ENCODE measurements at regions not wholly inside any gene's neighbourhood (a gene's known extent, or its start where the extent isn't known, plus 50 kb on each side); places are given as distances from the start of the nearest gene placed in this dataset.
"Not testable (repeated sequence)": the region's sequence is repeated elsewhere in the genome, so short reads cannot be mapped to it uniquely, and the experiment has no call there.

GRCh38 chr2:187906021-187906420 is 351.8 kb upstream of the TFPI start:
- H3K27me3 Mint-ChIP-seq (ENCODE audit: insufficient read depth), result no peaks in the 10 kb centered on the region
- no peak for DNase-seq
- Histone ChIP-seq H3K4me3 (ENCODE audit: low read length) (no peak overlapping the region), H3K36me3 (ENCODE audit: control insufficient read depth, insufficient read depth, low read length) (no peaks in the 10 kb centered on the region), H3K9me3 (ENCODE audit: control insufficient read depth, low read length) (no peaks in the 10 kb centered on the region), H3K4me1 (ENCODE audit: control insufficient read depth, insufficient read depth, low read length) (no peaks in the 10 kb centered on the region), H3K27ac (ENCODE audit: low read depth, low read length) (no peak overlapping the region), H3K27me3 (ENCODE audit: control insufficient read depth, insufficient read depth, low read length, poor library complexity, severe bottlenecking) (no peaks in the 10 kb centered on the region), H3K9ac (ENCODE audit: extremely low read depth, low read length, poor library complexity, severe bottlenecking) (no peak overlapping the region)
- peaks cover 10% of the 10 kb centered on the region for H3K4me1 Mint-ChIP-seq
- H3K27ac Mint-ChIP-seq, result no peak overlapping the region
- WGBS, 2 experiments (ENCODE audit: insufficient coverage in 1 of 2, insufficient read length in 1 of 2), result 87 to 97% methylated on average over 1 to 3 of the region's 3 CpGs
- H3K36me3 Mint-ChIP-seq (ENCODE audit: low read depth), result peaks cover 11% of the 10 kb centered on the region
- no peak overlapping the region for H3K4me3 Mint-ChIP-seq
- TF ChIP-seq, protein P1, sequence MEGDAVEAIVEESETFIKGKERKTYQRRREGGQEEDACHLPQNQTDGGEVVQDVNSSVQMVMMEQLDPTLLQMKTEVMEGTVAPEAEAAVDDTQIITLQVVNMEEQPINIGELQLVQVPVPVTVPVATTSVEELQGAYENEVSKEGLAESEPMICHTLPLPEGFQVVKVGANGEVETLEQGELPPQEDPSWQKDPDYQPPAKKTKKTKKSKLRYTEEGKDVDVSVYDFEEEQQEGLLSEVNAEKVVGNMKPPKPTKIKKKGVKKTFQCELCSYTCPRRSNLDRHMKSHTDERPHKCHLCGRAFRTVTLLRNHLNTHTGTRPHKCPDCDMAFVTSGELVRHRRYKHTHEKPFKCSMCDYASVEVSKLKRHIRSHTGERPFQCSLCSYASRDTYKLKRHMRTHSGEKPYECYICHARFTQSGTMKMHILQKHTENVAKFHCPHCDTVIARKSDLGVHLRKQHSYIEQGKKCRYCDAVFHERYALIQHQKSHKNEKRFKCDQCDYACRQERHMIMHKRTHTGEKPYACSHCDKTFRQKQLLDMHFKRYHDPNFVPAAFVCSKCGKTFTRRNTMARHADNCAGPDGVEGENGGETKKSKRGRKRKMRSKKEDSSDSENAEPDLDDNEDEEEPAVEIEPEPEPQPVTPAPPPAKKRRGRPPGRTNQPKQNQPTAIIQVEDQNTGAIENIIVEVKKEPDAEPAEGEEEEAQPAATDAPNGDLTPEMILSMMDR (conservative IDR thresholded peaks at IDR 0.05), result no peak
- H3K9me3 Mint-ChIP-seq, result peaks cover 10% of the 10 kb centered on the region

- not testable (repeated sequence) for H3K9me3 Mint-ChIP-seq; H3K4me3 ChIP-seq (ENCODE audit: low read length); H3K9me3 ChIP-seq (ENCODE audit: control insufficient read depth, low read length); H3K9ac ChIP-seq (ENCODE audit: extremely low read depth, low read length, poor library complexity, severe bottlenecking); DNase-seq; H3K27ac Mint-ChIP-seq; H3K27me3 Mint-ChIP-seq (ENCODE audit: insufficient read depth); H3K4me1 ChIP-seq (ENCODE audit: control insufficient read depth, insufficient read depth, low read length); H3K27me3 ChIP-seq (ENCODE audit: control insufficient read depth, insufficient read depth, low read length, poor library complexity, severe bottlenecking); H3K27ac ChIP-seq (ENCODE audit: low read depth, low read length); H3K36me3 Mint-ChIP-seq (ENCODE audit: low read depth); H3K4me3 Mint-ChIP-seq; H3K36me3 ChIP-seq (ENCODE audit: control insufficient read depth, insufficient read depth, low read length); H3K4me1 Mint-ChIP-seq
- no CpG with 5 or more reads among the region's 1 CpG for WGBS, 2 experiments (ENCODE audit: insufficient coverage in 1 of 2, insufficient read length in 1 of 2)
Measured at GRCh38 chr2:187910922-187911321, 356.7 kb upstream of the TFPI start.

DNA sequence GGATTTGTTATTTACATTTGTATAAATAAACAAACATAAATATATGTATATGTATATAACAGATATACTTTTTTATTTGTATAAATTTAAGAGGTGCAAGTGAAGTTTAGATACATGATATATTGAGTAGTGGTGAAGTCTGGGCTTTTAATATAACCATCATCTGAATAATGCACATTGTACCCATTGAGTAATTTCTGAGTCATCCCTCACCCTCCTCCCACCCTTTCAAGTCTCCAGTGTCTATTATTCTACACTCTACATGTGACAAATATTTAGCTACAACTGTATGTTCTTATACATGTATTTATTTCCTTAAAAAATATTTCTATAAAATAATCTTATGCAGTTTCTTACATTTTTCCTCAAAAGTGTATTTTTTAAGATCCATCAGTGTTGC is 358.7 kb upstream of the TFPI start:
- Histone ChIP-seq H3K4me3 (ENCODE audit: low read length) (no peak overlapping the region), H3K9me3 (ENCODE audit: control insufficient read depth, low read length) (no peaks in the 10 kb centered on the region), H3K27me3 (ENCODE audit: control insufficient read depth, insufficient read depth, low read length, poor library complexity, severe bottlenecking) (no peaks in the 10 kb centered on the region), H3K36me3 (ENCODE audit: control insufficient read depth, insufficient read depth, low read length) (no peaks in the 10 kb centered on the region), H3K9ac (ENCODE audit: extremely low read depth, low read length, poor library complexity, severe bottlenecking) (no peak overlapping the region), H3K27ac (ENCODE audit: low read depth, low read length) (no peak overlapping the region), H3K4me1 (ENCODE audit: control insufficient read depth, insufficient read depth, low read length) (no peaks in the 10 kb centered on the region)
- Mint-ChIP-seq H3K27ac (no peak overlapping the region), H3K4me1 (peaks cover 10% of the 10 kb centered on the region), H3K36me3 (ENCODE audit: low read depth) (peaks cover 14% of the 10 kb centered on the region), H3K9me3 (peaks cover 4% of the 10 kb centered on the region), H3K4me3 (no peak overlapping the region), H3K27me3 (ENCODE audit: insufficient read depth) (no peaks in the 10 kb centered on the region)
- TF ChIP-seq, protein P1 (conservative IDR thresholded peaks at IDR 0.05), result no peak
- DNase-seq, result no peak

DNA sequence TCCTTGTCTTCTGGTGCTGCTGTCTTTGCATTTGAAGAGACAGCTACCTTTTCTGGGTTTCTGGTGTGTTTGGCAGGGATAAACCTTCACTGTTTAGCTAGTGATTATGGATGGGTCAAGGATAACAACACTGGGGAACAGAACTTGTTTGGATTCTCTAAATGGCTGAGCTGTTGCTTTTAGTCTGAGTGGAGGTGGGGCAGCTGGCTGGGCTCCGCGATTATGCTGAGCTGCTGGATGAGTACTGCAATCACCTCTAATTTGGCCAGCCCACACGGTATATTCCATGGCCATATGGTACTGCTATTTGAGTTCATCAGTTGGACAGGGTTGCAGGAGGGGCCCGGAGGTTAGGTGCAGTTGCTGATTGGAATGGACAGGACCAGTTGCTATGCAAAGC is 361.6 kb upstream of the TFPI start:
- 90 to 92% methylated on average over 2 to 4 of the region's 4 CpGs for WGBS, 2 experiments (ENCODE audit: insufficient coverage in 1 of 2, insufficient read length in 1 of 2)
- H3K9me3 Mint-ChIP-seq, result peaks cover 4% of the 10 kb centered on the region
- no peak overlapping the region for H3K4me3 ChIP-seq (ENCODE audit: low read length)
- no peaks in the 10 kb centered on the region for H3K27me3 ChIP-seq (ENCODE audit: control insufficient read depth, insufficient read depth, low read length, poor library complexity, severe bottlenecking)
- H3K27ac ChIP-seq (ENCODE audit: low read depth, low read length), result no peak overlapping the region
- no peaks in the 10 kb centered on the region for H3K36me3 ChIP-seq (ENCODE audit: control insufficient read depth, insufficient read depth, low read length)
- TF ChIP-seq, protein P1 (conservative IDR thresholded peaks at IDR 0.05), result no peak
- H3K9me3 ChIP-seq (ENCODE audit: control insufficient read depth, low read length), result peaks cover 7% of the 10 kb centered on the region
- no peak overlapping the region for H3K9ac ChIP-seq (ENCODE audit: extremely low read depth, low read length, poor library complexity, severe bottlenecking)
- no peaks in the 10 kb centered on the region for H3K27me3 Mint-ChIP-seq (ENCODE audit: insufficient read depth)
- no peak for DNase-seq
- H3K4me3 Mint-ChIP-seq, result no peak overlapping the region
- H3K4me1 ChIP-seq (ENCODE audit: control insufficient read depth, insufficient read depth, low read length), result no peaks in the 10 kb centered on the region
- H3K4me1 Mint-ChIP-seq, result no peaks in the 10 kb centered on the region
- no peak overlapping the region for H3K27ac Mint-ChIP-seq
- H3K36me3 Mint-ChIP-seq (ENCODE audit: low read depth), result peaks cover 14% of the 10 kb centered on the region

All from endodermal cell (in vitro differentiated cells).